ENCODE measurements at regions not wholly inside any gene's neighbourhood (a gene's known extent, or its start where the extent isn't known, plus 50 kb on each side); places are given as distances from the start of the nearest gene placed in this dataset.
A peak's percentile ranks its signal among the peaks of the same experiment; 100 is the strongest.
"Not testable (repeated sequence)": the region's sequence is repeated elsewhere in the genome, so short reads cannot be mapped to it uniquely, and the experiment has no call there.

DNA sequence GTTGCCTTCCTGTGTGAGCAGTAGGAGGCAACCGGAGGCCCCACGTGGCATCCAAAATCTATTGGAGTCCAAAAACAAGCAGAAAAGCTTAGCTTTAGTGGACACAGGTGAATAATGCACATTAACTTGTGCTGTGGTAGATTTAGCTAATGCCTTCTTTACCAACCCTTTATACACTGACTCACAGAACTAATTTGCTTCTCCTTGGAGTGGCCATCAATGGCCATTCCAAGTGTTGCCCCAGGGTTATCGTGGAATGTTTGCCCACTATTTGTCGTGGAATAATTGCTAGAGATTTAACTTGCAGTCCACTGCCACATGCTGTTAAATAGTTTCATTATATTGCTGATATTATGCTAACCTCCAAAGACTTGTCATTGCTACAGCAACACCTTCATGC is 729.1 kb downstream of the STPG2 start:
- TF ChIP-seq CTCF (conservative IDR thresholded peaks at IDR 0.05; ENCODE audit: low read depth, low read length), result no peak
- H3K4me3 ChIP-seq (ENCODE audit: low read depth, low read length), result no peak overlapping the region
- no peak for DNase-seq (ENCODE audit: low read depth)

GRCh38 chr4:97432551-97432950 is 710.7 kb downstream of the STPG2 start:
- H3K4me3 ChIP-seq (ENCODE audit: low read depth, low read length), result no peak overlapping the region
- no peak for TF ChIP-seq CTCF (conservative IDR thresholded peaks at IDR 0.05; ENCODE audit: low read depth, low read length)
- peak; percentile 30 for DNase-seq (ENCODE audit: low read depth)

DNA sequence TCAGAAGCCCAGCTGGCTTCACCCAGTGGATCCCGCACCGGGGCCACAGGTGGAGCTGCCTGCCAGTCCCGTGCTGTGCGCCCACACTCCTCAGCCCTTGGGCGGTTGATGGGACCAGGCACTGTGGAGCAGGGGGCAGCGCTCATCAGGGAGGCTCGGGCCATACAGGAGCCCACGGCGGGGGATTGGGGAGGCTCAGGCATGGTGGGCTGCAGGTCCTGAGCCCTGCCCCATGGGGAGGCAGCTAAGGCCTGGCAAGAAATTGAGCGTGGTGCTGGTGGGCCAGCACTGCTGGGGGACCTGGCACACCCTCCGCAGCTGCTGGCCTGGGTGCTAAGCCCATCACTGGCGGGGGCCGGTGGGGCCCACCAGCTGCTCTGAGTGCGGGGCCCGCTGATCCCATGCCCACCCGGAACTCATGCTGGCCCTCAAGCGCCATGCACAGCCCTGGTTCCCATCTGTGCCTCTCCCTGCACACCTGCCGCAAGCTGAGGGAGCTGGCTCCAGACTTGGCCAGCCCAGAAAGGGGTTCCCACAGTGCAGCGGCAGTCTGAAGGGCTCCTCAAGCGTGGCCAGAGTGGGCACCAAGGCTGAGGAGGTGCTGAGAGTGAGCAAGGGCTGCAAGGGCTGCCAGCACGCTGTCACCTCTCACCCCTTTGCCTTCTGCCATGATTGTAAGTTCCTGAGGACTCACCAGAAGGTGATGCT is 705.1 kb downstream of the STPG2 start:
- TF ChIP-seq CTCF (conservative IDR thresholded peaks at IDR 0.05; ENCODE audit: low read depth, low read length), result peak; percentile 18
- DNase-seq (ENCODE audit: low read depth); H3K4me3 ChIP-seq (ENCODE audit: low read depth, low read length): not testable (repeated sequence)

DNA sequence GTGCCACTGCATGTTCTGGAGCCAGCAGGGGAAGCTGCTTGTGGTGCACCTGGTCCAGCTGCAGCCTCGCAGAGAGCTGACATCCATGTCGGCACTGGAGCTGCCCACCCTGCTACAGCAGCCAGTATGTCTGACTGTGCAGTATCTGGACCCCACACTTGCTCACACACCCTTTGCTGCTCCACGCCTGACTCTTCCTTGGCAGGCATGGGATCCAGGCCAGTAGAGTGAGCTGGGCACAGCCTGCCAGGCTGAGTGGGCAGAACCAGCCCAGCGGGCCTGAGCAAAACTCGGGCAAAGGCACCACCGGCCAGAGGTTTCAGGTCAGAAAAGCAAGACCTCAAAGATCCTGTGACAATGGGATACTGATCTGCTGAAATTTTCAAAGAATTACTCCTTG is 690.1 kb downstream of the STPG2 start:
- TF ChIP-seq CTCF (conservative IDR thresholded peaks at IDR 0.05; ENCODE audit: low read depth, low read length), result no peak
- no peak for DNase-seq (ENCODE audit: low read depth)
- H3K4me3 ChIP-seq (ENCODE audit: low read depth, low read length), result no peak overlapping the region

DNA sequence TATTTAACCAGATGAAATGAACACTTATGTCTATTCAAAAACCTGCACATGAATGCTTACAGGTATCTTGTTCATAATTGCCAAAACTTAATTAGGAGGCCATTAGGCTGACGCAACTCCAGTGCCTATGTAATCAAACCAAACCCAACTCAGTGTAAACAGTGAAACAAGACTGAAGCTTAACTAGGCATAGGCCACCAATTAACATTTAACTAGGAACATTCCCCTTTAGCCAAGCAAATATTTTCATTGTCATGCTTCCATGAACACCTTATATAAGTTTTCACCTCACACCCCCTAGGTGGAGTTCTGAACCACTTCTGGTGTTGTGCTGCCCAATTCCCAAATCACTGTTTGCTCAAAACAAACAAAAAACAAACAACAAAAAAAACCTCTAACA is 686.0 kb downstream of the STPG2 start:
- no peak overlapping the region for H3K4me3 ChIP-seq (ENCODE audit: low read depth, low read length)
- peak; percentile 29 for TF ChIP-seq CTCF (conservative IDR thresholded peaks at IDR 0.05; ENCODE audit: low read depth, low read length)
- DNase-seq (ENCODE audit: low read depth), result peak; percentile 69

- TF ChIP-seq CTCF (conservative IDR thresholded peaks at IDR 0.05; ENCODE audit: low read depth, low read length), result no peak
- H3K4me3 ChIP-seq (ENCODE audit: low read depth, low read length), result no peak overlapping the region
- DNase-seq (ENCODE audit: low read depth), result no peak
Measured at GRCh38 chr4:97468272-97468671, 675.0 kb downstream of the STPG2 start.

DNA sequence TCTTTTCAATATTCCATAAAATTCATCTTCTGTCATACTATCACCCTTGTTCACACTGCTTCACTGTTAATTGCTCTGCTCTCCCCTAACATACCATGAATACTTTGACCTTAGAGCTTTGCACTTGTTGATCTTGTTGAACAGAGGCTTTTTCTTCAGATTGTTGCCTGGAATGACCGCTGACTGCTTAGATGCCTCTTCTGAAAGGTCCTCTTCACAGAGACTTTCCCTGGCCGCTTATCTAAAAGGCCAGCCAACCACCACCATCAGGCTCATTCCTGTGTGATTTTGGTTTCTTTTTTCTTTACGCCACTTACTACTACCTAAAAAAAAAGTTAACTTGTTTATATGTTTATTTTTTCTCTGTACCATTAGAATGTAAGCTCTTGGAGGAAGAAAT is 667.7 kb downstream of the STPG2 start:
- TF ChIP-seq CTCF (conservative IDR thresholded peaks at IDR 0.05; ENCODE audit: low read depth, low read length), result no peak
- no peak for DNase-seq (ENCODE audit: low read depth)
- H3K4me3 ChIP-seq (ENCODE audit: low read depth, low read length), result no peak overlapping the region
